Fibroblast of villous mesenchyme (primary cell): ENCODE measurements at regions not wholly inside any gene's neighbourhood (a gene's known extent, or its start where the extent isn't known, plus 50 kb on each side); places are given as distances from the start of the nearest gene placed in this dataset.
"Not testable (repeated sequence)": the region's sequence is repeated elsewhere in the genome, so short reads cannot be mapped to it uniquely, and the experiment has no call there.

Experiments
- DNase-seq: peaks from one replicate; pipeline ENCODE4 v3.0.0-alpha.2; 2010; ENCODE audit warnings: low read depth
- H3K4me3 ChIP-seq: 2 replicates; pipeline ENCODE4 v1.5.1; 2011; ENCODE audit warnings: low read depth, mild to moderate bottlenecking, low read length
- CTCF ChIP-seq: IDR thresholded peaks from 2 replicates; pipeline ENCODE4 v1.5.1; 2012; ENCODE audit warnings: low read depth, mild to moderate bottlenecking, low read length; ENCODE audit not compliant: insufficient read depth

- TF ChIP-seq CTCF = no peak
- peak; percentile 34 for DNase-seq
- no peak overlapping the region for H3K4me3 ChIP-seq
These were observed 369.2 kb upstream of the NRP1 start for GRCh38 chr10:33703501-33704213.

GRCh38 chr10:33698033-33698432 is 363.6 kb upstream of the NRP1 start:
- H3K4me3 ChIP-seq = no peak overlapping the region
- TF ChIP-seq CTCF = no peak
- DNase-seq = no peak

- no peak for DNase-seq
- no peak for TF ChIP-seq CTCF
- H3K4me3 ChIP-seq = no peak overlapping the region
These were observed 362.5 kb upstream of the NRP1 start for GRCh38 chr10:33697016-33697415.

- no peak for DNase-seq
- TF ChIP-seq CTCF = no peak
These were observed 361.1 kb upstream of the NRP1 start for GRCh38 chr10:33695536-33695935.

GRCh38 chr10:33690536-33690935 is 356.1 kb upstream of the NRP1 start:
- not testable (repeated sequence) for DNase-seq, H3K4me3 ChIP-seq

More at GRCh38 chr10:33695536-33695935, 361.1 kb upstream of the NRP1 start:
- no peak overlapping the region for H3K4me3 ChIP-seq

- H3K4me3 ChIP-seq = no peak overlapping the region
- no peak for DNase-seq
- TF ChIP-seq CTCF = no peak
These were observed 354.0 kb upstream of the NRP1 start for GRCh38 chr10:33688506-33688905.

GRCh38 chr10:33684211-33684611 is 349.7 kb upstream of the NRP1 start:
- H3K4me3 ChIP-seq = no peak overlapping the region
- no peak for DNase-seq
- TF ChIP-seq CTCF = no peak
